CD4-positive, CD25-positive, alpha-beta regulatory T cell (primary cell): ENCODE measurements at regions not wholly inside any gene's neighbourhood (a gene's known extent, or its start where the extent isn't known, plus 50 kb on each side); places are given as distances from the start of the nearest gene placed in this dataset.

Source experiments
- ATAC-seq, 2 donors: fragments of 150-1000 bp; cut with Tn5 transposase; one replicate each; pipeline ENCODE4 v1.10.0; 2021; ENCODE audit warnings: low read depth in 2 of 2, moderate number of reproducible peaks in 2 of 2, moderate library complexity in 1 of 2
- DNase-seq, 3 donors: peaks; one replicate each; pipeline versions ENCODE4 v3.0.0 to v3.0.0-alpha.2; 2012 to 2022; ENCODE audit warnings: mixed read lengths in 1 of 3
- H3K27ac ChIP-seq: one replicate; pipeline ENCODE4 v1.7.0; 2013; ENCODE audit warnings: mild to moderate bottlenecking, low read length; ENCODE audit not compliant: insufficient read depth, poor library complexity, severe bottlenecking
- H3K27me3 ChIP-seq: one replicate; pipeline ENCODE4 v1.7.0; 2013; ENCODE audit warnings: low read length; ENCODE audit not compliant: control insufficient read depth, insufficient read depth
- H3K36me3 ChIP-seq: one replicate; pipeline ENCODE4 v1.7.0; 2013; ENCODE audit warnings: mild to moderate bottlenecking, low read length, moderate library complexity; ENCODE audit not compliant: control insufficient read depth, insufficient read depth
- H3K4me1 ChIP-seq: 2 replicates; pipeline ENCODE4 v1.7.0; 2013; ENCODE audit warnings: mild to moderate bottlenecking, low read length; ENCODE audit not compliant: insufficient read depth, control insufficient read depth, poor library complexity, severe bottlenecking
- H3K4me3 ChIP-seq: one replicate; pipeline ENCODE4 v1.7.0; 2013; ENCODE audit warnings: low read depth, mild to moderate bottlenecking, low read length, moderate library complexity
- H3K9me3 ChIP-seq, 2 experiments: 1 replicate in 1 of 2; 2 replicates in 1 of 2; pipeline ENCODE4 v1.7.0; 2013; ENCODE audit warnings: low read length in 2 of 2, mild to moderate bottlenecking in 1 of 2, moderate library complexity in 1 of 2; ENCODE audit not compliant: control insufficient read depth in 2 of 2
- H3K27ac Mint-ChIP-seq, 3 donors: one replicate each; pipeline ENCODE4 v1.8.0; 2020 to 2022; ENCODE audit warnings: mild to moderate bottlenecking in 3 of 3, mixed read lengths in 3 of 3, moderate library complexity in 2 of 3
- H3K27me3 Mint-ChIP-seq: one replicate; pipeline ENCODE4 v1.8.0; 2022; ENCODE audit warnings: mild to moderate bottlenecking, mixed read lengths
- H3K36me3 Mint-ChIP-seq: one replicate; pipeline ENCODE4 v1.8.0; 2020; ENCODE audit warnings: mixed read lengths
- H3K4me1 Mint-ChIP-seq, 4 donors: one replicate each; pipeline ENCODE4 v1.8.0; 2020 to 2022; ENCODE audit warnings: mixed read lengths in 4 of 4, mild to moderate bottlenecking in 1 of 4
- H3K4me3 Mint-ChIP-seq, 4 donors: one replicate each; pipeline ENCODE4 v1.8.0; 2020 to 2022; ENCODE audit warnings: mild to moderate bottlenecking in 4 of 4, mixed read lengths in 4 of 4, moderate library complexity in 3 of 4
- H3K9me3 Mint-ChIP-seq, 7 donors: one replicate each; pipeline ENCODE4 v1.8.0; 2020 to 2022; ENCODE audit warnings: mixed read lengths in 7 of 7, mild to moderate bottlenecking in 3 of 7, moderate library complexity in 2 of 7

- Mint-ChIP-seq H3K4me1 (peaks cover 0 to 7% (median 0%) of the 10 kb centered on the region in 4 donors), H3K36me3 (no peaks in the 10 kb centered on the region), H3K4me3 (no peak overlapping the region), H3K9me3 (peaks cover 0 to 2% (median 0%) of the 10 kb centered on the region in 7 donors), H3K27me3 (peaks cover 53% of the 10 kb centered on the region), H3K27ac (no peak overlapping the region)
- Histone ChIP-seq H3K36me3 (no peaks in the 10 kb centered on the region), H3K4me1 (peaks cover 12% of the 10 kb centered on the region), H3K9me3 (no peaks in the 10 kb centered on the region), H3K4me3 (no peak overlapping the region), H3K27ac (no peak overlapping the region), H3K27me3 (peaks cover 10% of the 10 kb centered on the region)
- no peak for DNase-seq
- ATAC-seq = no peak
These were observed 98.8 kb downstream of the INHBB start for GRCh38 chr2:120444691-120445240.

GRCh38 chr2:120445449-120446143 lies 99.7 kb downstream of the INHBB start:
- Mint-ChIP-seq H3K36me3 (no peaks in the 10 kb centered on the region), H3K27me3 (peaks cover 45% of the 10 kb centered on the region), H3K4me1 (peaks cover 0 to 7% (median 0%) of the 10 kb centered on the region in 4 donors), H3K27ac (no peak overlapping the region), H3K4me3 (no peak overlapping the region), H3K9me3 (peaks cover 0 to 2% (median 0%) of the 10 kb centered on the region in 7 donors)
- ATAC-seq (no peak), DNase-seq (no peak)
- Histone ChIP-seq H3K4me3 (no peak overlapping the region), H3K9me3 (no peaks in the 10 kb centered on the region), H3K27ac (no peak overlapping the region), H3K27me3 (peaks cover 10% of the 10 kb centered on the region), H3K36me3 (no peaks in the 10 kb centered on the region), H3K4me1 (peaks cover 12% of the 10 kb centered on the region)

GRCh38 chr2:120446236-120447126 lies 100.5 kb downstream of the INHBB start:
- H3K4me1 ChIP-seq = peaks cover 12% of the 10 kb centered on the region
- no peak overlapping the region for H3K27ac Mint-ChIP-seq
- ATAC-seq (no peak), DNase-seq (no peak)
- H3K4me3 Mint-ChIP-seq = no peak overlapping the region
- no peaks in the 10 kb centered on the region for H3K36me3 Mint-ChIP-seq
- H3K9me3 Mint-ChIP-seq = peaks cover 0 to 2% (median 0%) of the 10 kb centered on the region in 7 donors
- peaks cover 10% of the 10 kb centered on the region for H3K27me3 ChIP-seq
- no peak overlapping the region for H3K27ac ChIP-seq
- no peaks in the 10 kb centered on the region for H3K9me3 ChIP-seq
- H3K4me1 Mint-ChIP-seq = peaks cover 0 to 7% (median 0%) of the 10 kb centered on the region in 4 donors
- peaks cover 36% of the 10 kb centered on the region for H3K27me3 Mint-ChIP-seq
- no peaks in the 10 kb centered on the region for H3K36me3 ChIP-seq
- H3K4me3 ChIP-seq = no peak overlapping the region

GRCh38 chr2:120447127-120447785 lies 101.3 kb downstream of the INHBB start:
- Histone ChIP-seq H3K9me3 (no peaks in the 10 kb centered on the region), H3K4me3 (no peak overlapping the region), H3K27ac (no peak overlapping the region), H3K36me3 (no peaks in the 10 kb centered on the region), H3K27me3 (peaks cover 10% of the 10 kb centered on the region), H3K4me1 (peaks cover 7% of the 10 kb centered on the region)
- no peak overlapping the region for H3K27ac Mint-ChIP-seq
- H3K4me3 Mint-ChIP-seq = no peak overlapping the region
- no peaks in the 10 kb centered on the region for H3K36me3 Mint-ChIP-seq
- DNase-seq = no peak
- ATAC-seq = no peak
- H3K27me3 Mint-ChIP-seq = peaks cover 33% of the 10 kb centered on the region
- peaks cover 0 to 7% (median 0%) of the 10 kb centered on the region in 4 donors for H3K4me1 Mint-ChIP-seq
- H3K9me3 Mint-ChIP-seq = peaks cover 0 to 2% (median 0%) of the 10 kb centered on the region in 7 donors

GRCh38 chr2:120448436-120448835 lies 102.5 kb downstream of the INHBB start:
- Histone ChIP-seq H3K27ac (no peak overlapping the region), H3K4me1 (no peaks in the 10 kb centered on the region), H3K36me3 (no peaks in the 10 kb centered on the region), H3K9me3 (no peaks in the 10 kb centered on the region), H3K4me3 (no peak overlapping the region), H3K27me3 (peaks cover 10% of the 10 kb centered on the region)
- Mint-ChIP-seq H3K27ac (no peak overlapping the region), H3K4me1 (peaks cover 0 to 2% (median 0%) of the 10 kb centered on the region in 4 donors), H3K36me3 (no peaks in the 10 kb centered on the region), H3K4me3 (no peak overlapping the region), H3K9me3 (peaks cover 0 to 2% (median 0%) of the 10 kb centered on the region in 7 donors), H3K27me3 (peaks cover 26% of the 10 kb centered on the region)
- ATAC-seq = no peak
- no peak for DNase-seq

- H3K4me3 Mint-ChIP-seq = no peak overlapping the region
- H3K4me1 Mint-ChIP-seq = no peaks in the 10 kb centered on the region
- H3K27me3 Mint-ChIP-seq = peaks cover 18% of the 10 kb centered on the region
- no peaks in the 10 kb centered on the region for H3K36me3 Mint-ChIP-seq
- Histone ChIP-seq H3K27me3 (peaks cover 3% of the 10 kb centered on the region), H3K27ac (no peak overlapping the region), H3K4me1 (no peaks in the 10 kb centered on the region), H3K4me3 (no peak overlapping the region), H3K9me3 (no peaks in the 10 kb centered on the region), H3K36me3 (no peaks in the 10 kb centered on the region)
- no peak overlapping the region for H3K27ac Mint-ChIP-seq
- ATAC-seq (no peak), DNase-seq (no peak)
- H3K9me3 Mint-ChIP-seq = peaks cover 0 to 2% (median 0%) of the 10 kb centered on the region in 7 donors
These were observed 103.2 kb downstream of the INHBB start for GRCh38 chr2:120448961-120449810.
